H9 (cell line): ENCODE measurements at regions not wholly inside any gene's neighbourhood (a gene's known extent, or its start where the extent isn't known, plus 50 kb on each side); places are given as distances from the start of the nearest gene placed in this dataset.

Source experiments
- DNase-seq: peaks from one replicate; pipeline ENCODE4 v3.0.0-alpha.2; 2017
- H2AFZ ChIP-seq: one replicate; pipeline ENCODE4 v1.6.1; 2013; ENCODE audit warnings: mild to moderate bottlenecking, low read length, control low read depth, moderate library complexity
- H2AK5ac ChIP-seq: 2 replicates; pipeline ENCODE4 v1.6.1; 2013; ENCODE audit warnings: low read length, control low read depth, mixed read lengths; ENCODE audit not compliant: insufficient read length
- H2BK120ac ChIP-seq: one replicate; pipeline ENCODE4 v1.6.1; 2013; ENCODE audit warnings: low read depth, mild to moderate bottlenecking, low read length, control low read depth, inconsistent platforms; ENCODE audit not compliant: poor library complexity, severe bottlenecking
- H2BK12ac ChIP-seq: 2 replicates; pipeline ENCODE4 v1.6.1; 2013; ENCODE audit warnings: low read length, control low read depth, mixed read lengths, low read depth; ENCODE audit not compliant: insufficient read length
- H2BK15ac ChIP-seq: 2 replicates; pipeline ENCODE4 v1.6.1; 2013; ENCODE audit warnings: low read depth, low read length, control low read depth
- H2BK20ac ChIP-seq: one replicate; pipeline ENCODE4 v1.6.1; 2013; ENCODE audit warnings: low read depth, mild to moderate bottlenecking, low read length, control low read depth, inconsistent platforms; ENCODE audit not compliant: poor library complexity, severe bottlenecking
- H2BK5ac ChIP-seq: 2 replicates; pipeline ENCODE4 v1.6.1; 2013; ENCODE audit warnings: low read length, control low read depth, mixed read lengths; ENCODE audit not compliant: insufficient read length
- H3K14ac ChIP-seq: 2 replicates; pipeline ENCODE4 v1.6.1; 2013; ENCODE audit warnings: low read length, control low read depth; ENCODE audit not compliant: insufficient read depth
- H3K18ac ChIP-seq: 2 replicates; pipeline ENCODE4 v1.6.1; 2013; ENCODE audit warnings: low read depth, mild to moderate bottlenecking, mixed read lengths, low read length, control low read depth; ENCODE audit not compliant: insufficient read length
- H3K23ac ChIP-seq: 2 replicates; pipeline ENCODE4 v1.6.1; 2013; ENCODE audit warnings: low read length, control low read depth, mixed read lengths, low read depth; ENCODE audit not compliant: insufficient read length
- H3K23me2 ChIP-seq: 2 replicates; pipeline ENCODE4 v1.6.1; 2013; ENCODE audit warnings: low read depth, mild to moderate bottlenecking, mixed read lengths, low read length, control low read depth; ENCODE audit not compliant: insufficient read length, poor library complexity, severe bottlenecking
- H3K27ac ChIP-seq: 2 replicates; pipeline ENCODE4 v1.5.1; 2013; ENCODE audit warnings: low read length, control low read depth, mixed read lengths, low read depth; ENCODE audit not compliant: insufficient read length
- H3K27me3 ChIP-seq: 2 replicates; pipeline ENCODE4 v1.6.1; 2013; ENCODE audit warnings: low read length, control low read depth, inconsistent platforms; ENCODE audit not compliant: insufficient read depth
- H3K4ac ChIP-seq: 2 replicates; pipeline ENCODE4 v1.6.1; 2013; ENCODE audit warnings: low read depth, mild to moderate bottlenecking, control low read depth, inconsistent platforms, low read length, moderate library complexity
- H3K4me1 ChIP-seq: 2 replicates; pipeline ENCODE4 v1.6.1; 2013; ENCODE audit warnings: low read length, control low read depth, inconsistent platforms; ENCODE audit not compliant: insufficient read depth
- H3K4me2 ChIP-seq: 2 replicates; pipeline ENCODE4 v1.6.1; 2013; ENCODE audit warnings: low read length, control low read depth, mixed read lengths; ENCODE audit not compliant: insufficient read length, insufficient read depth
- H3K56ac ChIP-seq: 2 replicates; pipeline ENCODE4 v1.6.1; 2013; ENCODE audit warnings: low read depth, mild to moderate bottlenecking, mixed read lengths, low read length, control low read depth; ENCODE audit not compliant: insufficient read length
- H3K79me1 ChIP-seq: 2 replicates; pipeline ENCODE4 v1.6.1; 2013; ENCODE audit warnings: low read depth, mild to moderate bottlenecking, moderate library complexity, low read length, control low read depth, inconsistent platforms; ENCODE audit not compliant: insufficient read depth, poor library complexity, severe bottlenecking
- H3K79me2 ChIP-seq: 2 replicates; pipeline ENCODE4 v1.6.1; 2013; ENCODE audit warnings: low read length, control low read depth, inconsistent platforms; ENCODE audit not compliant: insufficient read depth
- H3K9ac ChIP-seq: 2 replicates; pipeline ENCODE4 v1.6.1; 2013; ENCODE audit warnings: low read length, control low read depth, mixed read lengths; ENCODE audit not compliant: insufficient read length; ENCODE audit errors: extremely low read depth
- H3K9me3 ChIP-seq: one replicate; pipeline ENCODE4 v1.6.1; 2013; ENCODE audit warnings: low read depth, low read length, inconsistent platforms; ENCODE audit not compliant: control insufficient read depth
- H3T11ph ChIP-seq: one replicate; pipeline ENCODE4 v1.6.1; 2013; ENCODE audit warnings: mild to moderate bottlenecking, low read length, control low read depth, inconsistent platforms
- H4K20me1 ChIP-seq: one replicate; pipeline ENCODE4 v1.6.1; 2013; ENCODE audit not compliant: control insufficient read depth, insufficient read length, insufficient read depth
- H4K5ac ChIP-seq: 2 replicates; pipeline ENCODE4 v1.6.1; 2013; ENCODE audit warnings: low read depth, mild to moderate bottlenecking, mixed read lengths, low read length, control low read depth; ENCODE audit not compliant: insufficient read length
- H4K8ac ChIP-seq: replicated peaks from 2 replicates; pipeline ENCODE4 v1.6.1; 2013; ENCODE audit warnings: low read length, control low read depth, mixed read lengths, low read depth; ENCODE audit not compliant: insufficient read length
- H4K91ac ChIP-seq: 2 replicates; pipeline ENCODE4 v1.6.1; 2013; ENCODE audit warnings: low read depth, mild to moderate bottlenecking, moderate library complexity, mixed read lengths, low read length, control low read depth; ENCODE audit not compliant: insufficient read length
- H3K27ac Mint-ChIP-seq, 3 experiments: 2 replicates in 2 of 3; 3 replicates in 1 of 3; pipeline ENCODE4 v1.8.0; 2020 to 2021; ENCODE audit warnings: mixed read lengths in 3 of 3, mild to moderate bottlenecking in 1 of 3, moderate library complexity in 1 of 3
- H3K27me3 Mint-ChIP-seq: 2 replicates; pipeline ENCODE4 v1.8.0; 2021; ENCODE audit warnings: low read depth, mild to moderate bottlenecking, moderate library complexity, mixed read lengths
- H3K36me3 Mint-ChIP-seq, 3 experiments: 2 replicates in 2 of 3; 3 replicates in 1 of 3; pipeline ENCODE4 v1.8.0; 2020 to 2021; ENCODE audit warnings: low read depth in 3 of 3, mixed read lengths in 3 of 3; ENCODE audit not compliant: insufficient read depth in 1 of 3
- H3K4me1 Mint-ChIP-seq, 2 experiments: 2 replicates each; pipeline ENCODE4 v1.8.0; 2020; ENCODE audit warnings: mixed read lengths in 2 of 2
- H3K4me3 Mint-ChIP-seq, 2 experiments: 2 replicates in 1 of 2; 3 replicates in 1 of 2; pipeline ENCODE4 v1.8.0; 2020 to 2021; ENCODE audit warnings: mild to moderate bottlenecking in 2 of 2, mixed read lengths in 2 of 2, moderate library complexity in 1 of 2
- H3K9me3 Mint-ChIP-seq, 2 experiments: 2 replicates in 1 of 2; 3 replicates in 1 of 2; pipeline ENCODE4 v1.8.0; 2020; ENCODE audit warnings: mild to moderate bottlenecking in 2 of 2, mixed read lengths in 2 of 2, moderate library complexity in 1 of 2
- CTCF ChIP-seq: fragments of 200-600 bp; sonication (generic); conservative IDR thresholded peaks from 3 replicates; pipeline ENCODE4 v1.8.0; 2021; ENCODE audit warnings: antibody characterized with exemption, mild to moderate bottlenecking
- WGBS: extraction: QIAGEN DNeasy Blood & Tissue Kit; methylation state at CpG from one replicate; pipeline ENCODE4 v1.1.7; 2013; ENCODE audit warnings: missing lambda C conversion rate, low lambda C conversion rate, mixed read lengths; ENCODE audit not compliant: insufficient read length; ENCODE audit errors: extremely low coverage; 5-methylcytosine and 5-hydroxymethylcytosine counted together

GRCh38 chr7:26065652-26066051 lies 86.3 kb upstream of the NFE2L3 start:
- TF ChIP-seq CTCF = no peak
- peaks cover 3% of the 10 kb centered on the region; the same call in 1 of the 2 replicates for H3K27me3 Mint-ChIP-seq
- no CpG with 5 or more reads among the region's 5 CpGs for WGBS
- H3K4ac ChIP-seq = no peak overlapping the region
- no peak overlapping the region for H4K8ac ChIP-seq
- H3K4me2 ChIP-seq = no peak overlapping the region
- H3K27ac Mint-ChIP-seq = no peak overlapping the region
- H3K36me3 Mint-ChIP-seq = no peaks in the 10 kb centered on the region; a peak in 1 of 7 replicates
- no peak overlapping the region for H2BK12ac ChIP-seq
- H2BK120ac ChIP-seq = no peak overlapping the region
- H3K4me3 Mint-ChIP-seq = no peak overlapping the region
- H3K18ac ChIP-seq = no peak overlapping the region
- H3K79me2 ChIP-seq = no peaks in the 10 kb centered on the region
- no peak for DNase-seq
- no peaks in the 10 kb centered on the region for H3K9me3 ChIP-seq
- no peak overlapping the region for H2AFZ ChIP-seq
- no peak overlapping the region for H3K56ac ChIP-seq
- no peak overlapping the region for H2BK20ac ChIP-seq
- H3K9ac ChIP-seq = no peak overlapping the region
- no peak overlapping the region for H2BK5ac ChIP-seq
- H3K4me1 ChIP-seq = no peaks in the 10 kb centered on the region
- H2BK15ac ChIP-seq = no peak overlapping the region
- H4K91ac ChIP-seq = no peak overlapping the region
- no peak overlapping the region for H2AK5ac ChIP-seq
- no peaks in the 10 kb centered on the region for H3K27me3 ChIP-seq
- H3K4me1 Mint-ChIP-seq = peaks cover 7 to 9% of the 10 kb centered on the region in 2 experiments
- H3K23me2 ChIP-seq = no peaks in the 10 kb centered on the region
- H3K79me1 ChIP-seq = no peaks in the 10 kb centered on the region
- H3K23ac ChIP-seq = no peak overlapping the region
- no peak overlapping the region for H3K14ac ChIP-seq
- no peak overlapping the region for H3K27ac ChIP-seq
- no peaks in the 10 kb centered on the region for H3K9me3 Mint-ChIP-seq
- H3T11ph ChIP-seq = no peak overlapping the region
- H4K20me1 ChIP-seq = no peaks in the 10 kb centered on the region
- H4K5ac ChIP-seq = no peak overlapping the region
